HG03159 (cell line): ENCODE measurements at regions not wholly inside any gene's neighbourhood (a gene's known extent, or its start where the extent isn't known, plus 50 kb on each side); places are given as distances from the start of the nearest gene placed in this dataset.

ENCODE experiments used
- ATAC-seq: cut with Tn5 transposase; IDR thresholded peaks from one replicate; pipeline ENCODE4 v1.9.1; 2021; ENCODE audit warnings: mild to moderate bottlenecking, moderate library complexity; ENCODE audit not compliant: unreplicated experiment

DNA sequence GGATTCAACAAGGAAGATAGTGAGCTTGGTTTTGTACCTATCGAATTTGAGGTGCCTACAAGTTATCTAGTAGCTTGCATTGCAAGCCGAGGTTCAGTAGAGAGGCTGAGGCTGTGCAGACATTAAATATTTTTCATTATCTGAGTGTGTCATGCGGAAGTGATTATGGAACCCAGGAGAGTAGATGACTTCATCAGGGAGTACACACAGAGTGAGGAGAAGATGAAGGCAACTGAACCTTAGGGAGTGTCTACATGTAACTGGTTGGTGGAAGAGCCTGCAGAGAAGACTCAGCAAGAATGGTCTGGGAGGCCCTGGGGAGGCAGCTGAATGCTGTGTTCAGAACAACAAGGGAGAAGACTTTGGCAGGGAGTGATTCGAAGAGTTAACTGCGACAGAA is 393.9 kb downstream of the ARHGEF28 start:
- no peak for ATAC-seq

DNA sequence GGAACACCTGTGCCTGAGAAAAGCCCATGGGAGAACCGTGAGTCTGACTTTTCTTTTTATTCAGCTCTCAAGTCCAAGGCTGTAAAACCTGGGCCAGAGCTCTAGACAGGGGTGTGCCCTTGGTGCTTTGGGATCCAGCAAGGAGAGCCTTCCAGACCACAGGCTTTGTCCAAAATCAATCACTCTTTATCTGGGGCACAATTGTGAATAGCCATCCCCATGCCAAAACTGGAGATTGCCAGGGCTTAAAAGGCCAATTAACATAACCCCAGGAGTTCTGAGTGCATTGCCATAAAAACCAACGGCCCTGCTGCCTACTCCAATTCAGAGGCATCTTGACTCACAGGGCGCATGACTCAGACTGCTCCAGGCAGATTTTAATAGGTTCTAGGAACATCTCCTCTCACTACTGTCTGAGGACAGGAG is 391.8 kb downstream of the ARHGEF28 start:
- ATAC-seq, result no peak

DNA sequence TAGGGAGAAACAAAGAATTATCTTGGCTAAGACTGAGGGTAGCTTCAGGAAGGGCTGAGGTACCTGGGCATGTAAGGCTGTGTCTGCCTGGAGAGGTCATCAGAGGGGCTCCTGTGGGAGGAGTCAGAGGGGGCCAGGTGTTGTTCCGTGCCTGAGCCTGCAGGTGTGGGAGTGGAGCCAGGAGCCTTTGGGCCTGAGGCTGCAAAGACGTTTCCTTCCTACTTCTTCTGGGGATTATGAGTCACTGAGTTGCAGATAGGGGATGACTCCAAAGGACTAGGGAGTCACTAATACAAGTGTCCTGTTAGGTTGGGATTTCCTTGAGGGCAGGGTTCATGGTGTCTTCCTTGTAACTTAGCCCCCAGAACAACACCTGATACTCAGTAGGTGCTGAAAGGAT is 391.1 kb downstream of the ARHGEF28 start:
- no peak for ATAC-seq

DNA sequence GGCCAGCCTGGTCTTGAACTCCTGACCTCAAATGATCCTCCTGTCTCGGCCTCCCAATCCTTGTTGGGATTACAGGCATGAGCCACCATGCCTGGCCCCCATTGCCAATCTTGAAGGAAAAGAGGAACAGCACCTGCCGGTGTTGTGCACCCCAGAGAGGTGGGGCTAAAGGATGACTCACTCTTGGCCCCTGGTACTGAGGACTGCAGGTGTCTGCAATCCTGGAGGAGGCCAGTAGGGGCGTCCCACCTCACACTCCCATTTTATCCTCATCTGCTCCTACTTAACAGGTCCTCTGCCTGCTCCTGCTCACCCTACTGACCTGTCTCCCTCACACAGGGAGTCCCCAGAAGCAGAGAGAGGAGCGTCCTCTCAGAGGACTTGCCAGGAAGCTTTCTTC is 390.4 kb downstream of the ARHGEF28 start:
- ATAC-seq, result no peak

DNA sequence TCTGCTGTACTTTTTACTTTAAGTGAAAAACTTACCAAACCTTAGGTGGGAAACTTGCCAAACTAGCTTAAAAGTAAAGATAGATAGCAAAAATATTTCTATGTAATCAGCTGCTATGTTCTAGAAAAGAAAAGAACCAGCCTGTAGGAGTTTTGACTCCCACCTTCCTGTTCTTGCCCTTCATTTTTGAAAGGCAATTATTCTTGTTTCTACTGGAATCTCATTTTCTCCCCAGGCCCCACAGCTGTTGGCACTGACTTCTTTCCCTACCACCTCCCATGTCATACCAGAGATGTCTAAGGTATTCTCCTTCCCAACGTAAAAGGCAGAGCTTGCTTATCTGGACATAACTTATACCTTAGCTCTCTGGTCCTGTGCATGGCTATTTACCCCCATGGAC is 389.7 kb downstream of the ARHGEF28 start:
- ATAC-seq, result no peak

DNA sequence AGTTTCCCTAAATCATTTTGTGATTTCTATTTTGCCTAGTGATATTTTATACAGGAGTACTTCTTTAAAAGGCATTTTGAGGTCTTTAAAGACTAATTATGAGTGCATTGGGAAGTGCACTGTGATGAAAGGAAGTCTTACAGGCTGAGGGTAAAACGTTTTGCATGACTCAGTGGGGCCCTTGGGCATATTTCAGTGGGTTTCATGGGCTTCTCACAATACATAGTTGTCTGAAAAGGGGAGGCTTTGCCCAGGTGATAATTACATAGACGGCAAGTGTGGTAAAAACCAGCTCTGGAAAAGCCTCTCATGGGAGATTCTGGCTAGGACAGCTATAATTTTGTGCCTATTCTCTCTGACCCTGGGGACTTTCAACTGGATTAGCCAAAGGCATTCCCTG is 387.2 kb downstream of the ARHGEF28 start:
- ATAC-seq, result no peak

DNA sequence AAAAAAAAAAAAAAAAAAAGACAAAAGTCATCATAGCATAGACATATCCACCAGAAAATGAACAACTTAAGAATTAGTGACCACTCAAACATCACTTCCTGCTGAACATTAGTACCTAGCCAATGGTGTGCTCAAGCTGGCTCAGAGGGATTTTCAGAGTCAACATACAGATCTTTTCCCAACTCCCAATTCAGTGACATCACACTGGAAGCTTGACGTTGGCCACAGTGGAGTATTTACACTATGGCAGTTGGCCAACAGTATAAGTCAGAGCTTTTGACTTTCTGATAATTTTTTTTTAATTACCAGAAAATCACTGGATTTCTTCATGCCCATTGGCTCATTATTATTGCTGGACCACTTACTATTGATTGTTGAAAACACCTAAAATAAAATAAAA is 383.5 kb downstream of the ARHGEF28 start:
- ATAC-seq, result no peak

DNA sequence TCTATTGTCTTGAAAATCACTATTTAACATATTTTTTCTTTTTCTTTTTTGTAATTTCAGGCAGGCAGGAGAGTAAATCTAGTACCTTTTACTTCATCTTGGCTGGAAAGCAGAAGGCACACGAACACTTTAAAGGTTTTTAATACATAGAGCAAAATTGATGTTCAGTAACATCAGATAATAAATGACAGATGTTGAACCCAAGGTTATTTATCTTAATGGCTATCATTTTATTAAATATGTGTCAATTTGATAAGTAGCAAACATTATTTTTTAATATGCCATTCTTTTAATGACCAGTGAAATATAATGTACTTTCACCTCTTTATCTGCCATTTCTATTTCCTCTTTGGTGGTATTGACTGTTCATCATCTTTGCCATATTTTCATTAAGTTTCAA is 381.2 kb downstream of the ARHGEF28 start:
- no peak for ATAC-seq

DNA sequence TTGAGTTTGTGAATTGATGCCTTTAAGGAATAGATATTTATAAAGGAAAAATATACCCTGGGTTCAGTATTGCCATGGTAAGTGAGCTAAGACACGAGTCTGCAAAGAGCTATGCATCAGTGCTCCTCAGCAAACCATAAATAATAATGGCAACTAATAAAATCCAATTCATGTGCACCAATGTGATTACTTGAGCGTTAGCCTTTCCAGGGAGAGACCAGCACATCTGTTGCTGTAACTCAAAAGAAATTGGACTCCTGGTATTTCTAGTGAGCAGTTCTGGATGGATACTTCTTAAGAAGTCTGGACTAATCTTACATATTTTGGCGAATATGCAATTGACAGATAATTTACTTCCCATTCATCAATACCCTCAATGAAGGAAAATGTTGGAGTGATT is 373.3 kb downstream of the ARHGEF28 start:
- no peak for ATAC-seq

DNA sequence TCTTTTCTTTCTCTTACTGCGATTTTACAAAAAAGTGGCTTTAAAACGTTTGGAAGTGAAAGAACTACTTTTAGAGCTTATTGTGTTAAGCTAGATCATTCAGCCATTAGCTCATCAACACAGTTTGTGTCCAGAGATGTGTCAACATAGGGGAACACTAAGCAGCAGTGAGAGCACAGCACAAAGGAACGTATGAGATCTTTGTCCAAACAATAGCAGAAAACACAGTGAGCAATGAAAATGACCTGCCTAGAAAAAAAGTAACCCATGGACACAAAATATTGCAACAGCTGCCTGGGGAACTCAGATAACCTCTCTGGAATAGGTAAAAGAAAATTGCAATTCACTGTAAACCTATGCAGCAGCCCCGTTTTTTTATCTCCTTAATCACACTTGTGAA is 372.5 kb downstream of the ARHGEF28 start:
- ATAC-seq, result no peak

DNA sequence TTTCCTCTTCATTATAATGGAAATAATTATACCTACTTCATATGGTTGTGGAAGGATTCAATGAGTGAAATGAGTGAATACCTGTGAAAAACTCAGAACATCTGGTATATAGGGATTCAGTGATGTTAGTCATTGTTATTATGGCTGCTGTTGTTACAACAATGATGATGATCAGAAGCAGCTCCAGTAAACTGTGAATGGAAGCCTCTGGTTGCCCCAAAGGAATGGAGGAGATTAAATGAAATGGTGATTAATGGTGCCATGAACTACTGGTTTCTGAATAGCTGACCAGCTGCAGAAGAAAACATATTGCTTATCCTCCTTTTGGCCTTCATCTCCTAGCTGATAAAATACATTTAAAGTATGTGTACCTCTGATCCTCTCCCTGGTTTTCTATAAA is 372.0 kb downstream of the ARHGEF28 start:
- no peak for ATAC-seq

DNA sequence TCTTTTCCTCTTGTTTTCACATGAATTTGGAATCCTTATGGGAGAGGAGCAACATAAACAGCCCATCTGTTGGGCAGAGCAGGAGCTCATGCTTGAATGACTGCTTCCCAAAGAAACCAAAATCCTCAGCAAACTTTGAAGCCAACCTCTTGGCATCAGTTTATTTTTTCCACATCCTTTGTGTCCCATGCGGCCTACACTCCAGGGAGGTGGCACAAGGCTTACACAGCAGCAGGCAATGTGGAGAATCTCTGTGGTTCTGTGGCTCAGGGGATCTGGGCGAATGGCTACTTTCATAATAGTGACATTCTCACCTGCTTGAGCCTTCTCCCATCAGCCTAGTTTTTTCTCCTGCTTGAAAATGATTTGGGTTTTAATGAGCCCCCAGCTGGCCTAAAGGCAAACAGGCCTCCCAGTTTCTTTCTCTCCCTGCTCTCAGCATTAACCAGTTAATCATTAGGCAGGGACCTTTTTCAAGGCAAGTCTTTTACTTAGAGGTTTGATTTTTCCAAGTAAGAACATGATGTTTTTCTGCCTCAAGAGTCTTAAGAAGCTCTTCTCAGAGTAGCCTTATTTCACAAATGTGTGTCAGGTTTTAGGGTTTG is 370.3 kb downstream of the ARHGEF28 start:
- no peak for ATAC-seq

DNA sequence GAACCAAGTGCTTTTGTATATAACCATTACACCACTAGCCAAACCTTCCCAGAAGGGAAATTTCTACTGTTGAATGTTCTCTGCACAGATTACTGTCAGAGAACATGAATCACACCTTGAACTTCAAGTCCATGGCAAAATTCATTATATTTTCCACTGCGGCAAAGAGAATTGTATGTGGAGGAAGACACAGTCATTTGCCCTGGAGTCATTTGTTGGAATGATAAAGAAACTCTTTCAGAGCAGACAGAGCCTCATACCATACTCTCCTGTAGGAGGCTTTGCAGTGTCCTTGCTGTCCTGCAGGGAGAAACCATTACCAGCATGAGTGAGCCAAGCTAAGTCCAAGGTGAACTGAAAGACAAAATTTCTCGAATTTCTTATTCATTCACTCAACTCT is 369.0 kb downstream of the ARHGEF28 start:
- ATAC-seq, result no peak
